HG02970 (cell line): ENCODE measurements at regions not wholly inside any gene's neighbourhood (a gene's known extent, or its start where the extent isn't known, plus 50 kb on each side); places are given as distances from the start of the nearest gene placed in this dataset.
"Not testable (repeated sequence)": the region's sequence is repeated elsewhere in the genome, so short reads cannot be mapped to it uniquely, and the experiment has no call there.

Experiments
- ATAC-seq: cut with Tn5 transposase; IDR thresholded peaks from one replicate; pipeline ENCODE4 v1.9.1; 2021; ENCODE audit warnings: mild to moderate bottlenecking, moderate library complexity, moderate number of reproducible peaks; ENCODE audit not compliant: unreplicated experiment, low FRiP score

- ATAC-seq: no peak
Measured at GRCh38 chr2:128603411-128603924, 284.8 kb upstream of the HS6ST1 start.

GRCh38 chr2:128604045-128604444, 285.4 kb upstream of the HS6ST1 start:
- no peak for ATAC-seq

GRCh38 chr2:128604581-128604980, 285.9 kb upstream of the HS6ST1 start:
- ATAC-seq: not testable (repeated sequence)

- no peak for ATAC-seq
Measured at GRCh38 chr2:128605421-128605820, 286.8 kb upstream of the HS6ST1 start.

- ATAC-seq: no peak
Measured at GRCh38 chr2:128605931-128606330, 287.3 kb upstream of the HS6ST1 start.

- no peak for ATAC-seq
Measured at GRCh38 chr2:128606837-128607236, 288.2 kb upstream of the HS6ST1 start.

GRCh38 chr2:128607440-128607839, 288.8 kb upstream of the HS6ST1 start:
- no peak for ATAC-seq

- ATAC-seq: no peak
Measured at GRCh38 chr2:128607911-128608506, 289.3 kb upstream of the HS6ST1 start.

GRCh38 chr2:128608921-128609880, 290.5 kb upstream of the HS6ST1 start:
- no peak for ATAC-seq

GRCh38 chr2:128610496-128610895, 291.8 kb upstream of the HS6ST1 start:
- ATAC-seq: no peak

GRCh38 chr2:128611421-128612320, 293.0 kb upstream of the HS6ST1 start:
- ATAC-seq: no peak

- no peak for ATAC-seq
Measured at GRCh38 chr2:128612628-128613027, 294.0 kb upstream of the HS6ST1 start.

GRCh38 chr2:128613351-128613750, 294.7 kb upstream of the HS6ST1 start:
- ATAC-seq: no peak

GRCh38 chr2:128613876-128614275, 295.2 kb upstream of the HS6ST1 start:
- ATAC-seq: no peak

GRCh38 chr2:128614907-128615306, 296.2 kb upstream of the HS6ST1 start:
- ATAC-seq: not testable (repeated sequence)

GRCh38 chr2:128615571-128615970, 296.9 kb upstream of the HS6ST1 start:
- ATAC-seq: no peak

GRCh38 chr2:128617029-128617590, 298.4 kb upstream of the HS6ST1 start:
- no peak for ATAC-seq

GRCh38 chr2:128617661-128618060, 299.0 kb upstream of the HS6ST1 start:
- ATAC-seq: no peak

GRCh38 chr2:128618642-128619041, 300.0 kb upstream of the HS6ST1 start:
- ATAC-seq: no peak
